ENCODE measurements at regions not wholly inside any gene's neighbourhood (a gene's known extent, or its start where the extent isn't known, plus 50 kb on each side); places are given as distances from the start of the nearest gene placed in this dataset.
"Not testable (repeated sequence)": the region's sequence is repeated elsewhere in the genome, so short reads cannot be mapped to it uniquely, and the experiment has no call there.

GRCh38 chr18:42473611-42474010, 518.6 kb downstream of the PIK3C3 start:
- no peak for DNase-seq

- no peak for DNase-seq
Observed at GRCh38 chr18:42474577-42474976, 519.5 kb downstream of the PIK3C3 start.

GRCh38 chr18:42475157-42475556, 520.1 kb downstream of the PIK3C3 start:
- DNase-seq, result no peak

GRCh38 chr18:42477267-42477666, 522.2 kb downstream of the PIK3C3 start:
- no peak for DNase-seq

- DNase-seq, result no peak
Observed at GRCh38 chr18:42480441-42480840, 525.4 kb downstream of the PIK3C3 start.

- DNase-seq, result no peak
Observed at GRCh38 chr18:42484648-42485047, 529.6 kb downstream of the PIK3C3 start.

- peak in 2 of 3 donors; percentile 3 to 13 for DNase-seq
Observed at GRCh38 chr18:42486271-42486670, 531.2 kb downstream of the PIK3C3 start.

GRCh38 chr18:42508683-42509296, 553.8 kb downstream of the PIK3C3 start:
- DNase-seq, result no peak

GRCh38 chr18:42509750-42510415, 554.8 kb downstream of the PIK3C3 start:
- DNase-seq, result no peak

GRCh38 chr18:42510540-42510939, 555.5 kb downstream of the PIK3C3 start:
- no peak for DNase-seq

GRCh38 chr18:42513441-42513840, 558.4 kb downstream of the PIK3C3 start:
- no peak for DNase-seq

GRCh38 chr18:42514512-42514911, 559.5 kb downstream of the PIK3C3 start:
- DNase-seq, result no peak

GRCh38 chr18:42517896-42518295, 562.9 kb downstream of the PIK3C3 start:
- DNase-seq, result no peak

- DNase-seq, result not testable (repeated sequence)
Observed at GRCh38 chr18:42518331-42518730, 563.3 kb downstream of the PIK3C3 start.

GRCh38 chr18:42520138-42520537, 565.1 kb downstream of the PIK3C3 start:
- no peak for DNase-seq

- DNase-seq, result no peak
Observed at GRCh38 chr18:42525905-42526304, 570.9 kb downstream of the PIK3C3 start.

- no peak for DNase-seq
Observed at GRCh38 chr18:42527766-42528165, 572.7 kb downstream of the PIK3C3 start.

- DNase-seq, result peak in 1 of 3 donors; percentile 53
Observed at GRCh38 chr18:42530276-42530675, 575.2 kb downstream of the PIK3C3 start.

- no peak for DNase-seq
Observed at GRCh38 chr18:42532119-42532518, 577.1 kb downstream of the PIK3C3 start.

GRCh38 chr18:42533009-42533575, 578.1 kb downstream of the PIK3C3 start:
- peak in 1 of 3 donors; percentile 27 for DNase-seq

GRCh38 chr18:42533616-42534015, 578.6 kb downstream of the PIK3C3 start:
- DNase-seq, result no peak

- no peak for DNase-seq
Observed at GRCh38 chr18:42534313-42534712, 579.3 kb downstream of the PIK3C3 start.

GRCh38 chr18:42536442-42536841, 579.0 kb downstream of the RIT2 start:
- no peak for DNase-seq

Measured in muscle of back (tissue), 3 donors.